ENCODE measurements at regions not wholly inside any gene's neighbourhood (a gene's known extent, or its start where the extent isn't known, plus 50 kb on each side); places are given as distances from the start of the nearest gene placed in this dataset.

DNA sequence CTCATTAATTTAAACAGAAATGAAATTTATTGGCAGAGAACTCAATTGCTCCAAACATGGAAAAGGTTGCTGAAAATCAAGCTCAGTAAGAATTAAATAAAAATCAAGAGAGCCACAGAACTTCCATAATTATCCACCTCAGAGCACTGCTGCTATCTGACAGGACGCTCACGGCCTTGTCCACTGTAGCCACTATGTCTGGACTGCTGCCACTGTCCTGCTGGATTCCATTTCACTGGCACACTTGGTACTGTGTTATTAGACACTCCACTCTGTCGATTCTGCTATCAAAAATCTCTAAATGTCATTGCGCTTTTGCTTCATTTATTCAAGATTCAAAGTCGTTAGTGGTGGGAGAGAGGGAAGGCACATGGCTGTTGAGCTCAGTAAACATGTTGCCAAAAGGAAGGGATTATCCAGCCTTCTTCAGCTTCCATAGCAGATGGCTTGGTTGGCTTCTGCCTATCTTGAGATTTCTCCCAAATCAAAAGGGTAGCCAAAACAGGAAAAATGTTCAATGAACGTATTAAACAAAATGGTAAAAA lies 815.0 kb downstream of the CDH18 start:
- DNase-seq (ENCODE audit: extremely low spot score, unreplicated experiment) = no peak
- H3K27me3 Mint-ChIP-seq = no peaks in the 10 kb centered on the region
- no peaks in the 10 kb centered on the region for H3K4me1 Mint-ChIP-seq (ENCODE audit: unreplicated experiment)
- H3K4me3 Mint-ChIP-seq = no peak overlapping the region
- TF ChIP-seq CTCF (conservative IDR thresholded peaks at IDR 0.05) = no peak
- H3K36me3 Mint-ChIP-seq = no peaks in the 10 kb centered on the region
- H3K27ac Mint-ChIP-seq = no peak overlapping the region
- H3K9me3 Mint-ChIP-seq = no peaks in the 10 kb centered on the region

- H3K9me3 Mint-ChIP-seq = no peaks in the 10 kb centered on the region
- H3K27me3 Mint-ChIP-seq = no peaks in the 10 kb centered on the region
- no peaks in the 10 kb centered on the region for H3K4me1 Mint-ChIP-seq (ENCODE audit: unreplicated experiment)
- H3K4me3 Mint-ChIP-seq = no peak overlapping the region
- no peak for TF ChIP-seq CTCF (conservative IDR thresholded peaks at IDR 0.05)
- no peak overlapping the region for H3K27ac Mint-ChIP-seq
- DNase-seq (ENCODE audit: extremely low spot score, unreplicated experiment) = no peak
- H3K36me3 Mint-ChIP-seq = no peaks in the 10 kb centered on the region
These were observed 812.0 kb downstream of the CDH18 start for GRCh38 chr5:19175776-19176570.

GRCh38 chr5:19179571-19179970 lies 808.4 kb downstream of the CDH18 start:
- no peaks in the 10 kb centered on the region for H3K36me3 Mint-ChIP-seq
- H3K27ac Mint-ChIP-seq = peak overlapping the region; percentile 41
- no peaks in the 10 kb centered on the region for H3K9me3 Mint-ChIP-seq
- no peaks in the 10 kb centered on the region for H3K4me1 Mint-ChIP-seq (ENCODE audit: unreplicated experiment)
- no peak overlapping the region for H3K4me3 Mint-ChIP-seq
- H3K27me3 Mint-ChIP-seq = no peaks in the 10 kb centered on the region
- no peak for TF ChIP-seq CTCF (conservative IDR thresholded peaks at IDR 0.05)
- no peak for DNase-seq (ENCODE audit: extremely low spot score, unreplicated experiment)

- H3K27me3 Mint-ChIP-seq = no peaks in the 10 kb centered on the region
- DNase-seq (ENCODE audit: extremely low spot score, unreplicated experiment) = no peak
- no peaks in the 10 kb centered on the region for H3K4me1 Mint-ChIP-seq (ENCODE audit: unreplicated experiment)
- no peak overlapping the region for H3K27ac Mint-ChIP-seq
- no peaks in the 10 kb centered on the region for H3K36me3 Mint-ChIP-seq
- H3K4me3 Mint-ChIP-seq = no peak overlapping the region
- no peaks in the 10 kb centered on the region for H3K9me3 Mint-ChIP-seq
- no peak for TF ChIP-seq CTCF (conservative IDR thresholded peaks at IDR 0.05)
These were observed 798.8 kb downstream of the CDH18 start for GRCh38 chr5:19189176-19189575.

DNA sequence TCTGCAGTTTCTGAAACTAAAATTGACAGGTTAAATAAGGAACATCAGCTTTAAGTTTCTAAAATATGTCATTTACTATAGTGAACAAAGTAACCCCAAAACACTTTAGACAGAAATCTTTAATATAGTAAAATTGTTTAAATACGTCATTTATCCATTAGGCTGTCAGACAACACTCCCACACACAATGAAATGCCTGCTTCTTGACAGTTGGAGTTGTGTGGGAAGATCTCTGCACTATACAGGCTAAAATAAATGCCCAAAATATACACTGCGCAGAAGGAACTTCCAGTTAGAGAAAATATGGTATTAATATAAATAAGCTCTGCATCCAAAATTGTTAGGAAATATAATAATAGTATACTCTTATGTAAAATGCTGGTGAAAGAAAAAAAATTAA lies 794.4 kb downstream of the CDH18 start:
- no peak overlapping the region for H3K27ac Mint-ChIP-seq
- no peaks in the 10 kb centered on the region for H3K9me3 Mint-ChIP-seq
- no peak for DNase-seq (ENCODE audit: extremely low spot score, unreplicated experiment)
- H3K36me3 Mint-ChIP-seq = no peaks in the 10 kb centered on the region
- no peak overlapping the region for H3K4me3 Mint-ChIP-seq
- H3K27me3 Mint-ChIP-seq = no peaks in the 10 kb centered on the region
- H3K4me1 Mint-ChIP-seq (ENCODE audit: unreplicated experiment) = no peaks in the 10 kb centered on the region
- TF ChIP-seq CTCF (conservative IDR thresholded peaks at IDR 0.05) = no peak
